ENCODE measurements at regions not wholly inside any gene's neighbourhood (a gene's known extent, or its start where the extent isn't known, plus 50 kb on each side); places are given as distances from the start of the nearest gene placed in this dataset.

DNA sequence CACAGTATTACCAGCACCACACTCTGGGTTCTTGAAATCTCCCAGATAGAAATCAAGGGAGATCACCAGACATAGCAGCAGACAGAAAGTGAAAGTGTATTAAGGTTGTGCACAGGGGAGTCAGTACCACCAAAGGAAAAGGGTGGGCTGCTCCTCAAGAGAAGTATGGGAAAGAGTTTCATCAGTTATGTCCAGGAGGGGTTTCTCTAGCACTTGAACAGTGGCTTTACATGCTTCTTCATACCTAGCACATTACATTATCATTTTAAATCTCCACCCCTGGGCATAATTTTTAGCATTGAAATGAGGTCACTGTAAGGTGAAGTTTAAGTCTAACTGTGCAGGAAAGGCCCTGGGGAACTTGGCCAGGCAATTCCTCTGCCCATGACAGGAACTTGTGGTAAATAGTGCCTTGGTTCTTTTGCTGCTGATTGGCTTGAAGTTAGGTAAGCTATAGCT, 601.0 kb downstream of the NUF2 start:
- Histone ChIP-seq H3K27me3 (no peaks in the 10 kb centered on the region), H3K36me3 (no peaks in the 10 kb centered on the region), H3K9me3 (no peaks in the 10 kb centered on the region), H3K4me1 (ENCODE audit: insufficient read depth) (peaks cover 2% of the 10 kb centered on the region), H3K4me3 (no peak overlapping the region), H3K27ac (no peak overlapping the region)
- TF ChIP-seq, protein P1, sequence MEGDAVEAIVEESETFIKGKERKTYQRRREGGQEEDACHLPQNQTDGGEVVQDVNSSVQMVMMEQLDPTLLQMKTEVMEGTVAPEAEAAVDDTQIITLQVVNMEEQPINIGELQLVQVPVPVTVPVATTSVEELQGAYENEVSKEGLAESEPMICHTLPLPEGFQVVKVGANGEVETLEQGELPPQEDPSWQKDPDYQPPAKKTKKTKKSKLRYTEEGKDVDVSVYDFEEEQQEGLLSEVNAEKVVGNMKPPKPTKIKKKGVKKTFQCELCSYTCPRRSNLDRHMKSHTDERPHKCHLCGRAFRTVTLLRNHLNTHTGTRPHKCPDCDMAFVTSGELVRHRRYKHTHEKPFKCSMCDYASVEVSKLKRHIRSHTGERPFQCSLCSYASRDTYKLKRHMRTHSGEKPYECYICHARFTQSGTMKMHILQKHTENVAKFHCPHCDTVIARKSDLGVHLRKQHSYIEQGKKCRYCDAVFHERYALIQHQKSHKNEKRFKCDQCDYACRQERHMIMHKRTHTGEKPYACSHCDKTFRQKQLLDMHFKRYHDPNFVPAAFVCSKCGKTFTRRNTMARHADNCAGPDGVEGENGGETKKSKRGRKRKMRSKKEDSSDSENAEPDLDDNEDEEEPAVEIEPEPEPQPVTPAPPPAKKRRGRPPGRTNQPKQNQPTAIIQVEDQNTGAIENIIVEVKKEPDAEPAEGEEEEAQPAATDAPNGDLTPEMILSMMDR (IDR thresholded peaks at IDR 0.05): no peak
- TF ChIP-seq POLR2A (IDR thresholded peaks at IDR 0.05) (no peak), EP300 (IDR thresholded peaks at IDR 0.05) (no peak)
- intact Hi-C loops (cut with DNase I): no loop called here
- DNase-seq: no peak

GRCh38 chr1:163924041-163924440, 602.3 kb downstream of the NUF2 start:
- H3K4me1 ChIP-seq (ENCODE audit: insufficient read depth): peaks cover 2% of the 10 kb centered on the region
- H3K4me3 ChIP-seq: no peak overlapping the region
- no peaks in the 10 kb centered on the region for H3K36me3 ChIP-seq
- H3K27me3 ChIP-seq: no peaks in the 10 kb centered on the region
- no peak overlapping the region for H3K27ac ChIP-seq
- 92 to 98% (median 96%) methylated on average over 3 of the region's 3 CpGs for WGBS, 3 donors
- intact Hi-C loops (cut with DNase I): no loop called here
- H3K9me3 ChIP-seq: no peaks in the 10 kb centered on the region
- TF ChIP-seq, protein P1 (IDR thresholded peaks at IDR 0.05): no peak
- no peak for TF ChIP-seq POLR2A (IDR thresholded peaks at IDR 0.05)
- no peak for TF ChIP-seq EP300 (IDR thresholded peaks at IDR 0.05)
- no peak for DNase-seq

GRCh38 chr1:163927493-163927892, 605.7 kb downstream of the NUF2 start:
- no peaks in the 10 kb centered on the region for H3K27me3 ChIP-seq
- 90 to 93% (median 91%) methylated on average over 1 of the region's 1 CpG for WGBS, 3 donors
- no peaks in the 10 kb centered on the region for H3K9me3 ChIP-seq
- H3K36me3 ChIP-seq: no peaks in the 10 kb centered on the region
- H3K4me3 ChIP-seq: no peak overlapping the region
- peaks cover 2% of the 10 kb centered on the region for H3K4me1 ChIP-seq (ENCODE audit: insufficient read depth)
- DNase-seq: no peak
- TF ChIP-seq, protein P1 (IDR thresholded peaks at IDR 0.05): no peak
- TF ChIP-seq POLR2A (IDR thresholded peaks at IDR 0.05): no peak
- TF ChIP-seq EP300 (IDR thresholded peaks at IDR 0.05): no peak
- intact Hi-C loops (cut with DNase I): no loop called here
- H3K27ac ChIP-seq: no peak overlapping the region

- Histone ChIP-seq H3K36me3 (no peaks in the 10 kb centered on the region), H3K9me3 (no peaks in the 10 kb centered on the region), H3K4me3 (no peak overlapping the region), H3K27me3 (no peaks in the 10 kb centered on the region), H3K4me1 (ENCODE audit: insufficient read depth) (no peaks in the 10 kb centered on the region), H3K27ac (no peak overlapping the region)
- TF ChIP-seq EP300 (IDR thresholded peaks at IDR 0.05): no peak
- no peak for TF ChIP-seq POLR2A (IDR thresholded peaks at IDR 0.05)
- TF ChIP-seq, protein P1 (IDR thresholded peaks at IDR 0.05): no peak
- DNase-seq: no peak
- intact Hi-C loops (cut with DNase I): no loop called here
These were observed 606.3 kb downstream of the NUF2 start for GRCh38 chr1:163928069-163928468.

- Histone ChIP-seq H3K36me3 (no peaks in the 10 kb centered on the region), H3K4me1 (ENCODE audit: insufficient read depth) (no peaks in the 10 kb centered on the region), H3K27ac (no peak overlapping the region), H3K4me3 (no peak overlapping the region), H3K27me3 (no peaks in the 10 kb centered on the region), H3K9me3 (no peaks in the 10 kb centered on the region)
- TF ChIP-seq, protein P1 (IDR thresholded peaks at IDR 0.05): no peak
- TF ChIP-seq EP300 (IDR thresholded peaks at IDR 0.05) (no peak), POLR2A (IDR thresholded peaks at IDR 0.05) (no peak)
- intact Hi-C loops (cut with DNase I): no loop called here
- no peak for DNase-seq
These were observed 606.9 kb downstream of the NUF2 start for GRCh38 chr1:163928651-163929050.
